Kidney (tissue), 13 donors: ENCODE measurements at regions not wholly inside any gene's neighbourhood (a gene's known extent, or its start where the extent isn't known, plus 50 kb on each side); places are given as distances from the start of the nearest gene placed in this dataset.
"Not testable (repeated sequence)": the region's sequence is repeated elsewhere in the genome, so short reads cannot be mapped to it uniquely, and the experiment has no call there.

Experiments
- DNase-seq, 5 donors: peaks; one replicate each; pipeline ENCODE4 v3.0.0-alpha.2; 2013 to 2020
- FAIRE-seq: peaks from 2 replicates; lab custom pipeline; 2012; peaks lifted over from hg19 to GRCh38; lab: Jason Lieb, UNC
- H3K27ac ChIP-seq, 2 donors: one replicate each; pipeline ENCODE4 v1.7.0; 2013; ENCODE audit warnings: low read depth in 2 of 2, low read length in 2 of 2, inconsistent platforms in 1 of 2
- H3K27me3 ChIP-seq: one replicate; pipeline ENCODE4 v1.7.1; 2013; ENCODE audit warnings: low read length, inconsistent platforms; ENCODE audit not compliant: control insufficient read depth, insufficient read depth
- H3K36me3 ChIP-seq, 3 donors: one replicate each; pipeline versions ENCODE4 v1.7.0 to v1.7.1; 2013; ENCODE audit warnings: low read length in 3 of 3, control low read depth in 1 of 3, inconsistent platforms in 1 of 3; ENCODE audit not compliant: insufficient read depth in 3 of 3, control insufficient read depth in 2 of 3
- H3K4me1 ChIP-seq, 3 donors: one replicate each; pipeline versions ENCODE4 v1.7.0 to v1.7.1; 2013; ENCODE audit warnings: low read length in 3 of 3, inconsistent platforms in 1 of 3, low read depth in 1 of 3; ENCODE audit not compliant: control insufficient read depth in 2 of 3, insufficient read depth in 2 of 3
- H3K4me3 ChIP-seq, 3 donors: one replicate each; pipeline versions ENCODE4 v1.7.0 to v1.8.1; 2013; ENCODE audit warnings: low read length in 3 of 3, control low read depth in 1 of 3, inconsistent platforms in 1 of 3
- H3K9ac ChIP-seq, 3 donors: one replicate each; pipeline versions ENCODE4 v1.7.0 to v1.7.1; 2013; ENCODE audit warnings: low read length in 3 of 3, control low read depth in 1 of 3, inconsistent platforms in 1 of 3
- H3K9me3 ChIP-seq, 3 donors: one replicate each; pipeline versions ENCODE4 v1.7.0 to v1.7.1; 2013; ENCODE audit warnings: low read length in 3 of 3, control low read depth in 1 of 3, inconsistent platforms in 1 of 3; ENCODE audit not compliant: control insufficient read depth in 2 of 3, insufficient read depth in 1 of 3
- CTCF ChIP-seq: IDR thresholded peaks from 3 replicates; pipeline ENCODE4 v1.5.1; 2012; ENCODE audit warnings: mild to moderate bottlenecking, moderate library complexity, borderline replicate concordance; ENCODE audit not compliant: insufficient read depth; ENCODE audit errors: extremely low read depth
- intact Hi-C: fragments of 100-400 bp; cut with DNase I; formaldehyde crosslinking; loops from one replicate; pipeline ENCODE4 v1.11.1; 2022
- donor health status: control.
- donor health status: control.
- donor health status: control.
- donor health status: control.
- donor health status: control.
- donor health status: DM: yes; HTN: yes; CAD: no.
- donor health status: Normal renal cell carcinoma (clear cell type).

- Histone ChIP-seq H3K27ac (no peak overlapping the region), H3K4me1 (no peaks in the 10 kb centered on the region), H3K36me3 (no peaks in the 10 kb centered on the region), H3K9ac (no peak overlapping the region), H3K9me3 (no peaks in the 10 kb centered on the region), H3K27me3 (no peaks in the 10 kb centered on the region), H3K4me3 (no peak overlapping the region)
- DNase-seq (peak in 2 of 5 donors; percentile 31 to 36), FAIRE-seq (no peak)
- intact Hi-C loops: no loop called here
- TF ChIP-seq CTCF: no peak
Observed at GRCh38 chrY:12359867-12360266, 341.2 kb upstream of the USP9Y start.

GRCh38 chrY:12360496-12360895, 340.5 kb upstream of the USP9Y start:
- H3K27ac ChIP-seq: no peak overlapping the region
- intact Hi-C loops: no loop called here
- DNase-seq (peak in 1 of 5 donors; percentile 22), FAIRE-seq (no peak)
- H3K27me3 ChIP-seq: no peaks in the 10 kb centered on the region
- no peak overlapping the region for H3K4me3 ChIP-seq
- H3K9ac ChIP-seq: no peak overlapping the region
- no peaks in the 10 kb centered on the region for H3K4me1 ChIP-seq
- H3K36me3 ChIP-seq: no peaks in the 10 kb centered on the region
- TF ChIP-seq CTCF: no peak
- H3K9me3 ChIP-seq: no peaks in the 10 kb centered on the region

GRCh38 chrY:12365311-12365910, 335.6 kb upstream of the USP9Y start:
- Histone ChIP-seq H3K36me3 (no peaks in the 10 kb centered on the region), H3K9me3 (no peaks in the 10 kb centered on the region), H3K27me3 (no peaks in the 10 kb centered on the region), H3K27ac (no peak overlapping the region), H3K9ac (no peak overlapping the region), H3K4me3 (no peak overlapping the region), H3K4me1 (no peaks in the 10 kb centered on the region)
- intact Hi-C loops: no loop called here
- FAIRE-seq (no peak), DNase-seq (no peak)
- no peak for TF ChIP-seq CTCF

GRCh38 chrY:12374588-12374987, 326.4 kb upstream of the USP9Y start:
- FAIRE-seq, H3K36me3 ChIP-seq, intact Hi-C loops, H3K4me1 ChIP-seq, H3K27me3 ChIP-seq, DNase-seq, H3K4me3 ChIP-seq, H3K9ac ChIP-seq, H3K9me3 ChIP-seq, H3K27ac ChIP-seq: not testable (repeated sequence)

GRCh38 chrY:12391655-12392559, 309.1 kb upstream of the USP9Y start:
- peak in 3 of 5 donors; percentile 2 to 39 (median 37) for DNase-seq
- FAIRE-seq: not testable (repeated sequence)

More at GRCh38 chrY:12391655-12392559, 309.1 kb upstream of the USP9Y start:
- H3K9ac ChIP-seq, H3K4me3 ChIP-seq, intact Hi-C loops, H3K9me3 ChIP-seq, H3K27me3 ChIP-seq, H3K36me3 ChIP-seq, H3K4me1 ChIP-seq: not testable (repeated sequence)
- H3K27ac ChIP-seq: peak overlapping the region; percentile 47 to 51
